ENCODE measurements at regions not wholly inside any gene's neighbourhood (a gene's known extent, or its start where the extent isn't known, plus 50 kb on each side); places are given as distances from the start of the nearest gene placed in this dataset.
A peak's percentile ranks its signal among the peaks of the same experiment; 100 is the strongest.

DNA sequence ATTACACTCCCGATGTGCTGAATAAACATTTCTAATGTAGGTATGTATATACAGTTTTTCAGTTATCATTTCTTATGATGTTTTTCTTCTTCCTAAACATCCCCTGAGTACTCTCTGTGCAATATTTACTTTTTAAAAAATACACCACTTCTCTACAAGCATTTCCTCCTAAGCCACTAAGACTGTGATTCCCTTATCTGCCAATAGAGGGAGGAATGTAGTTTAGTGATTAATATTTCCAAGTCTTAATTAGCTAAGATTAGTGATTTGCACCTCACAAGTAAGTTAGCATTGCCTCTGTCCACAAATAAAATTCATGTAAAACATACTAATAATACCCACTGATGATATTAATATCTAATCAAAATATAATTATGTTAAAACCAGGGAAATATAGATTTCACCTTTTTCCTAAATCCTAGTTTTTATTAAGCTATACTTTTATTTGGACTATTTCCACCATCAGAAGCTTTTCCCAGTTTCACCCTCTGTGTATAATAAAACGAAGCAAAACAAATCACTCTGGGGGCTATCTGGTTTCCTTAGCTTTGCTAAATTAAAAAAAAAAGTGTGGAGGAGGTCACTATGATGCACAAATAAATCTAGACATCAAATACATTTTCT, 909.1 kb downstream of the FAT4 start:
- Histone ChIP-seq H3K4me1 (ENCODE audit: control insufficient read depth in 2 of 3, insufficient read depth in 2 of 3, low read depth in 1 of 3, low read length in 3 of 3) (no peaks in the 10 kb centered on the region), H3K9me3 (ENCODE audit: control insufficient read depth in 2 of 3, insufficient read depth in 1 of 3, low read length in 3 of 3) (no peaks in the 10 kb centered on the region), H3K27me3 (ENCODE audit: control insufficient read depth, insufficient read depth, low read length) (no peaks in the 10 kb centered on the region), H3K36me3 (ENCODE audit: control insufficient read depth in 2 of 3, insufficient read depth in 3 of 3, low read length in 3 of 3) (no peaks in the 10 kb centered on the region), H3K4me3 (ENCODE audit: low read length in 3 of 3) (no peak overlapping the region), H3K27ac (ENCODE audit: low read depth in 2 of 2, low read length in 2 of 2) (no peak overlapping the region), H3K9ac (ENCODE audit: low read length in 3 of 3) (no peak overlapping the region)
- TF ChIP-seq, protein P1, sequence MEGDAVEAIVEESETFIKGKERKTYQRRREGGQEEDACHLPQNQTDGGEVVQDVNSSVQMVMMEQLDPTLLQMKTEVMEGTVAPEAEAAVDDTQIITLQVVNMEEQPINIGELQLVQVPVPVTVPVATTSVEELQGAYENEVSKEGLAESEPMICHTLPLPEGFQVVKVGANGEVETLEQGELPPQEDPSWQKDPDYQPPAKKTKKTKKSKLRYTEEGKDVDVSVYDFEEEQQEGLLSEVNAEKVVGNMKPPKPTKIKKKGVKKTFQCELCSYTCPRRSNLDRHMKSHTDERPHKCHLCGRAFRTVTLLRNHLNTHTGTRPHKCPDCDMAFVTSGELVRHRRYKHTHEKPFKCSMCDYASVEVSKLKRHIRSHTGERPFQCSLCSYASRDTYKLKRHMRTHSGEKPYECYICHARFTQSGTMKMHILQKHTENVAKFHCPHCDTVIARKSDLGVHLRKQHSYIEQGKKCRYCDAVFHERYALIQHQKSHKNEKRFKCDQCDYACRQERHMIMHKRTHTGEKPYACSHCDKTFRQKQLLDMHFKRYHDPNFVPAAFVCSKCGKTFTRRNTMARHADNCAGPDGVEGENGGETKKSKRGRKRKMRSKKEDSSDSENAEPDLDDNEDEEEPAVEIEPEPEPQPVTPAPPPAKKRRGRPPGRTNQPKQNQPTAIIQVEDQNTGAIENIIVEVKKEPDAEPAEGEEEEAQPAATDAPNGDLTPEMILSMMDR (IDR thresholded peaks at IDR 0.05; ENCODE audit: borderline replicate concordance, extremely low read depth, insufficient read depth) = peak; percentile 28
- FAIRE-seq (no peak), DNase-seq (peak in 1 of 5 donors; percentile 21)
- intact Hi-C loops (cut with DNase I) = no loop called here

DNA sequence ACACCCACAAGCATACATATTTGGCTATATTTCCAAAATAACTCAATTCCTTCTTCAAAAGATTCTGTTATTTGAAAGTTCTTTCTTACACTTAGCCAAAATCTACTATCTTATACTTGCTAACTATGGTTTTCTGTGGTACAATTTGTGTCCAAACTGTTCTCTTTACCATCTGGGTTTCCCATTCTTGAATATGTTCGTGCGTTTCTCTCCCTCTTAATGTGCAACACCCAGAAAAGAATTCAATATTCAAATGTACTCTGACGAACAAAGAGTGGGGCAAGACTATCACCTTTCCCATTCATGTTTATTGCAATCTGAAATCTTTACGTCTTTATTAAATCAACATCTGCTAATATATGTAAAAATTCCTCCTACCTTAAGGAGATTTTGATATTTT, 912.7 kb downstream of the FAT4 start:
- Histone ChIP-seq H3K4me1 (ENCODE audit: control insufficient read depth in 2 of 3, insufficient read depth in 2 of 3, low read depth in 1 of 3, low read length in 3 of 3) (no peaks in the 10 kb centered on the region), H3K9ac (ENCODE audit: low read length in 3 of 3) (no peak overlapping the region), H3K27me3 (ENCODE audit: control insufficient read depth, insufficient read depth, low read length) (no peaks in the 10 kb centered on the region), H3K36me3 (ENCODE audit: control insufficient read depth in 2 of 3, insufficient read depth in 3 of 3, low read length in 3 of 3) (no peaks in the 10 kb centered on the region), H3K4me3 (ENCODE audit: low read length in 3 of 3) (no peak overlapping the region), H3K9me3 (ENCODE audit: control insufficient read depth in 2 of 3, insufficient read depth in 1 of 3, low read length in 3 of 3) (no peaks in the 10 kb centered on the region), H3K27ac (ENCODE audit: low read depth in 2 of 2, low read length in 2 of 2) (no peak overlapping the region)
- intact Hi-C loops (cut with DNase I) = no loop called here
- FAIRE-seq (no peak), DNase-seq (no peak)
- TF ChIP-seq, protein P1 (IDR thresholded peaks at IDR 0.05; ENCODE audit: borderline replicate concordance, extremely low read depth, insufficient read depth) = no peak

DNA sequence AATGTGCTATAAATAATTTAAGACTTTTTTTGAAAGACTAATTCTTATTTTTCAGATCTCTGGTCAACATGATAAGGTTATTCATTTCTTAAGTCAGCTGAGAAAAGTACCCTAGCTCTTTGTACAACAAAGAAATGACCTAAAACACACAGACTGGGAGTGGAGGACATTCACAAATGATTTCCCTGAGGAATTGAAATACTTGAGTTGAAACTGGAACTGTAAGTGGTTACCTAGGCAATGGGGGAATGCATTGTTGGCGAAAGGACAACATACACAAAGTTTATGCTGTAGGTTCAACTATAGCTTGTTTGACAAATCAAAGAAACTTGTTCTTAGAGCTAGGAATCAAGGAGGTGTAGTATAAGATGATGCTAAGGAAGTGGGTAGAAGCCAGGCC, 915.5 kb downstream of the FAT4 start:
- H3K9ac ChIP-seq (ENCODE audit: low read length in 3 of 3) = no peak overlapping the region
- no peaks in the 10 kb centered on the region for H3K27me3 ChIP-seq (ENCODE audit: control insufficient read depth, insufficient read depth, low read length)
- DNase-seq (peak in 2 of 5 donors; percentile 4 to 6), FAIRE-seq (peak; percentile 29)
- H3K9me3 ChIP-seq (ENCODE audit: control insufficient read depth in 2 of 3, insufficient read depth in 1 of 3, low read length in 3 of 3) = no peaks in the 10 kb centered on the region
- H3K36me3 ChIP-seq (ENCODE audit: control insufficient read depth in 2 of 3, insufficient read depth in 3 of 3, low read length in 3 of 3) = no peaks in the 10 kb centered on the region
- TF ChIP-seq, protein P1 (IDR thresholded peaks at IDR 0.05; ENCODE audit: borderline replicate concordance, extremely low read depth, insufficient read depth) = no peak
- no peak overlapping the region for H3K4me3 ChIP-seq (ENCODE audit: low read length in 3 of 3)
- intact Hi-C loops (cut with DNase I) = no loop called here
- no peak overlapping the region for H3K27ac ChIP-seq (ENCODE audit: low read depth in 2 of 2, low read length in 2 of 2)
- H3K4me1 ChIP-seq (ENCODE audit: control insufficient read depth in 2 of 3, insufficient read depth in 2 of 3, low read depth in 1 of 3, low read length in 3 of 3) = no peaks in the 10 kb centered on the region

DNA sequence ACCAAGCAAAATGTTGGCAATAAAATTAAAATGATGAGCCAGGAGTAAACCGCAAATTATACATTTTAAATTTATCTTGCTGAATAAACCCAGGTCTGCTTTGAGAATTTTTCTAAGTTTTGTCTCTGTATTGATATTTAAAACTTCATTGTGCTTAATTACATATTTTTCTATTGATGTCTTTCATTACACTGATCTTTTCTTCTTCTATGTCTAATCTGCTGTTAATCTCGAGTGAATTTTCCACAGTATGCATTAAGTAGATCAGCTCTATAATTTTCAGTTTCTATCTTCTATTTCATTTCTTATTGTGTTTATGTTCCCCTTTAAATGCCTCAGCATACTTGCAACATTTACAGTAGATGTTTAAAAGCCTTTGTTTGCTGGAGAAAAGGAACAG, 918.7 kb downstream of the FAT4 start:
- intact Hi-C loops (cut with DNase I) = no loop called here
- Histone ChIP-seq H3K36me3 (ENCODE audit: control insufficient read depth in 2 of 3, insufficient read depth in 3 of 3, low read length in 3 of 3) (no peaks in the 10 kb centered on the region), H3K9ac (ENCODE audit: low read length in 3 of 3) (no peak overlapping the region), H3K27me3 (ENCODE audit: control insufficient read depth, insufficient read depth, low read length) (no peaks in the 10 kb centered on the region), H3K9me3 (ENCODE audit: control insufficient read depth in 2 of 3, insufficient read depth in 1 of 3, low read length in 3 of 3) (no peaks in the 10 kb centered on the region), H3K4me1 (ENCODE audit: control insufficient read depth in 2 of 3, insufficient read depth in 2 of 3, low read depth in 1 of 3, low read length in 3 of 3) (no peaks in the 10 kb centered on the region), H3K27ac (ENCODE audit: low read depth in 2 of 2, low read length in 2 of 2) (no peak overlapping the region), H3K4me3 (ENCODE audit: low read length in 3 of 3) (no peak overlapping the region)
- no peak for DNase-seq
- FAIRE-seq = no peak
- TF ChIP-seq, protein P1 (IDR thresholded peaks at IDR 0.05; ENCODE audit: borderline replicate concordance, extremely low read depth, insufficient read depth) = no peak

Measured in kidney (tissue), 13 donors.